H1 (cell line): ENCODE measurements at regions not wholly inside any gene's neighbourhood (a gene's known extent, or its start where the extent isn't known, plus 50 kb on each side); places are given as distances from the start of the nearest gene placed in this dataset.

ENCODE experiments used
- CTCF ChIA-PET: fragments of 300-600 bp; sonication (Branson Sonifier 250); formaldehyde crosslinking; loops from one replicate; lab custom pipeline; 2021; ENCODE audit not compliant: partially characterized antibody; lab: Charles Lee
- POLR2A ChIA-PET: fragments of 300-600 bp; sonication (Branson Sonifier 250); formaldehyde crosslinking; loops from one replicate; lab custom pipeline; 2021; ENCODE audit warnings: inconsistent platforms; ENCODE audit not compliant: partially characterized antibody; lab: Charles Lee
- DNase-seq, 2 experiments: peaks; one replicate each; pipeline versions ENCODE4 v3.0.0 to v3.0.0-alpha.2; 2010 to 2022; ENCODE audit warnings: low spot score in 2 of 2, low read depth in 1 of 2, mixed read lengths in 1 of 2
- FAIRE-seq: peaks from 2 replicates; lab custom pipeline; 2011; peaks lifted over from hg19 to GRCh38; lab: Jason Lieb, UNC
- H2AFZ ChIP-seq: 2 replicates; pipeline ENCODE4 v1.8.1; 2012; ENCODE audit warnings: low read length, inconsistent platforms
- H2AK5ac ChIP-seq: 2 replicates; pipeline ENCODE4 v1.6.1; 2013; ENCODE audit warnings: low read depth, low read length
- H2BK120ac ChIP-seq: replicated peaks from 2 replicates; pipeline ENCODE3; 2013; ENCODE audit warnings: low read depth, low read length, inconsistent platforms
- H2BK12ac ChIP-seq: 2 replicates; pipeline ENCODE4 v1.6.1; 2013; ENCODE audit warnings: low read depth, low read length
- H2BK15ac ChIP-seq: 2 replicates; pipeline ENCODE4 v1.6.1; 2013; ENCODE audit warnings: low read length
- H2BK20ac ChIP-seq: 2 replicates; pipeline ENCODE4 v1.6.1; 2013; ENCODE audit warnings: low read length
- H2BK5ac ChIP-seq: 2 replicates; pipeline ENCODE4 v1.6.1; 2013; ENCODE audit warnings: low read depth, low read length
- H3K14ac ChIP-seq: 2 replicates; pipeline ENCODE4 v1.6.1; 2013; ENCODE audit warnings: inconsistent platforms; ENCODE audit not compliant: insufficient read length
- H3K18ac ChIP-seq: 2 replicates; pipeline ENCODE4 v1.6.1; 2013; ENCODE audit warnings: low read length; ENCODE audit errors: extremely low read depth
- H3K23ac ChIP-seq: 2 replicates; pipeline ENCODE4 v1.6.1; 2013; ENCODE audit warnings: inconsistent platforms; ENCODE audit not compliant: insufficient read length
- H3K23me2 ChIP-seq: 2 replicates; pipeline ENCODE4 v1.6.1; 2013; ENCODE audit warnings: low read depth, low read length
- H3K27ac ChIP-seq: 2 replicates; pipeline ENCODE4 v1.6.1; 2011; ENCODE audit warnings: low read depth, low read length, inconsistent platforms
- H3K27me3 ChIP-seq, 4 experiments: replicated peaks in 1 of 4; 1 replicate in 1 of 4; 2 replicates in 3 of 4; pipeline versions ENCODE4 v1.6.1 to v1.8.1; 2011 to 2013; ENCODE audit warnings: low read length in 3 of 4, mild to moderate bottlenecking in 3 of 4, inconsistent platforms in 2 of 4, mixed read lengths in 2 of 4, moderate library complexity in 1 of 4; ENCODE audit not compliant: control insufficient read depth in 3 of 4, insufficient read depth in 3 of 4; ENCODE audit errors: extremely low read depth in 1 of 4
- H3K36me3 ChIP-seq, 4 experiments: 2 replicates each; pipeline versions ENCODE4 v1.6.1 to v1.8.1; 2011 to 2013; ENCODE audit warnings: mild to moderate bottlenecking in 4 of 4, low read length in 3 of 4, moderate library complexity in 2 of 4, control low read depth in 1 of 4, inconsistent platforms in 1 of 4; ENCODE audit not compliant: insufficient read depth in 4 of 4, control insufficient read depth in 2 of 4
- H3K4ac ChIP-seq: replicated peaks from 2 replicates; pipeline ENCODE3; 2013; ENCODE audit warnings: low read length, low read depth, mixed read lengths, inconsistent platforms; ENCODE audit not compliant: insufficient read length
- H3K4me1 ChIP-seq, 4 experiments: replicated peaks in 1 of 4; 1 replicate in 1 of 4; 2 replicates in 3 of 4; pipeline versions ENCODE4 v1.6.1 to v1.8.1; 2011 to 2013; ENCODE audit warnings: low read length in 3 of 4, inconsistent platforms in 2 of 4, mixed read lengths in 1 of 4; ENCODE audit not compliant: insufficient read depth in 4 of 4, control insufficient read depth in 3 of 4
- H3K4me2 ChIP-seq, 2 experiments: 2 replicates each; pipeline versions ENCODE4 v1.6.1 to v1.8.1; 2011 to 2013; ENCODE audit warnings: low read depth in 2 of 2, low read length in 2 of 2, control low read depth in 1 of 2, inconsistent platforms in 1 of 2, mild to moderate bottlenecking in 1 of 2; ENCODE audit not compliant: insufficient read depth in 1 of 2
- H3K4me3 ChIP-seq, 4 experiments: fragments of 200-600, 300-600 bp in 1 of 4; sonication (generic), shearing (Covaris generic), sonication (Bioruptor Twin) in 1 of 4; 2 replicates each; pipeline versions ENCODE4 v1.5.1 to v1.8.1; 2011 to 2016; ENCODE audit warnings: low read length in 4 of 4, low read depth in 3 of 4, control low read depth in 2 of 4, inconsistent platforms in 2 of 4, mild to moderate bottlenecking in 2 of 4, mixed read lengths in 1 of 4, moderate library complexity in 1 of 4; ENCODE audit not compliant: insufficient read depth in 2 of 4; ENCODE audit errors: extremely low read depth in 1 of 4
- H3K56ac ChIP-seq: replicated peaks from 2 replicates; pipeline ENCODE3; 2013; ENCODE audit warnings: low read depth, mild to moderate bottlenecking, mixed read lengths, low read length, inconsistent platforms; ENCODE audit not compliant: insufficient read length
- H3K79me1 ChIP-seq: 2 replicates; pipeline ENCODE4 v1.6.1; 2013; ENCODE audit warnings: low read depth, low read length, control low read depth
- H3K79me2 ChIP-seq, 2 experiments: 2 replicates each; pipeline versions ENCODE4 v1.6.1 to v1.8.1; 2012 to 2013; ENCODE audit warnings: low read length in 2 of 2, mild to moderate bottlenecking in 2 of 2, inconsistent platforms in 1 of 2; ENCODE audit not compliant: insufficient read depth in 2 of 2, control insufficient read depth in 1 of 2
- H3K9ac ChIP-seq, 4 experiments: replicated peaks in 1 of 4; 1 replicate in 1 of 4; 2 replicates in 3 of 4; pipeline versions ENCODE4 v1.6.1 to v1.8.1; 2011 to 2013; ENCODE audit warnings: low read depth in 3 of 4, low read length in 3 of 4, control low read depth in 2 of 4, mild to moderate bottlenecking in 2 of 4, moderate library complexity in 2 of 4, inconsistent platforms in 1 of 4; ENCODE audit errors: extremely low read depth in 1 of 4
- H3K9me3 ChIP-seq, 2 experiments: 2 replicates each; pipeline versions ENCODE4 v1.6.1 to v1.8.1; 2012 to 2013; ENCODE audit warnings: mild to moderate bottlenecking in 2 of 2, moderate library complexity in 2 of 2, control low read depth in 1 of 2, inconsistent platforms in 1 of 2, low read depth in 1 of 2, low read length in 1 of 2, mixed read lengths in 1 of 2; ENCODE audit not compliant: insufficient read depth in 2 of 2
- H4K20me1 ChIP-seq, 2 experiments: replicated peaks in 1 of 2; 2 replicates each; pipeline versions ENCODE3 to v1.8.1; 2011 to 2013; ENCODE audit warnings: inconsistent platforms in 2 of 2, low read length in 2 of 2, mild to moderate bottlenecking in 1 of 2; ENCODE audit not compliant: insufficient read depth in 2 of 2, control insufficient read depth in 1 of 2
- H4K5ac ChIP-seq: 2 replicates; pipeline ENCODE4 v1.6.1; 2013; ENCODE audit warnings: low read length, low read depth, mixed read lengths, inconsistent platforms; ENCODE audit not compliant: insufficient read length
- H4K8ac ChIP-seq: 2 replicates; pipeline ENCODE4 v1.8.0; 2013; ENCODE audit warnings: mild to moderate bottlenecking, moderate library complexity, low read length, inconsistent platforms; ENCODE audit not compliant: insufficient read depth; ENCODE audit errors: extremely low read depth
- H4K91ac ChIP-seq: replicated peaks from 2 replicates; pipeline ENCODE3; 2013; ENCODE audit warnings: low read length, mixed read lengths, inconsistent platforms; ENCODE audit not compliant: insufficient read length
- NRF1 ChIP-seq: IDR thresholded peaks from 2 replicates; pipeline ENCODE4 v1.6.1; 2011; ENCODE audit warnings: mild to moderate bottlenecking, low read depth, low read length, improper control_type of control experiment
- WGBS, 2 experiments: shearing (Covaris generic) in 1 of 2; methylation state at CpG; one replicate each; pipeline versions ENCODE4 v1.1.6 to v1.1.7; 2013 to 2015; ENCODE audit warnings: low lambda C conversion rate in 2 of 2, mixed read lengths in 2 of 2, inconsistent platforms in 1 of 2, low coverage in 1 of 2, missing lambda C conversion rate in 1 of 2; ENCODE audit not compliant: insufficient replicate concordance in 2 of 2, insufficient coverage in 1 of 2, insufficient read length in 1 of 2; ENCODE audit errors: extremely low coverage in 1 of 2, missing lambda C conversion rate in 1 of 2; 5-methylcytosine and 5-hydroxymethylcytosine counted together

DNA sequence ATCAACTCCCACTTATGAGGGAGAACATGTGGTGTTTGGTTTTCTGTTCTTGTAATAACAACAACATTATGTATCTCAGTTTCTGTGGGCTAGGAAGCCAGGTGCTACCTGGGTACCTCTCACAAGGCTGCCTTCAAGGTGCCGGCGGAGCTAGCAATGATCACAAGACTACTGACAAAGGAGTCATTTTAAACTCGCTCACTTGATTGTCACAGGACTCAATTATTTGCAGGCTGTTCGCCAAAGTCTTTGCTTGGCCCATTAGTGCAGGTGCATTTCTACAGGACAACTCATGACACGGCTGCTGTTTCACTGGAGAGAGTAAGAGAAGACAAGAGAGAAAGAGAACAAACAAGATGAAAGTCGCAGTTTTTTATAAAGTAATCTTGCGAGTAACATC is 1237.4 kb upstream of the TMPRSS15 start:
- POLR2A ChIA-PET = no interaction called here
- Histone ChIP-seq H4K8ac (no peak overlapping the region), H2BK120ac (no peak overlapping the region)

More for the DNA sequence above, 1237.4 kb upstream of the TMPRSS15 start:
- Histone ChIP-seq H2AFZ (no peak overlapping the region), H3K4me1 (no peaks in the 10 kb centered on the region), H3K4me3 (no peak overlapping the region), H3K23me2 (no peaks in the 10 kb centered on the region), H3K79me2 (no peaks in the 10 kb centered on the region), H2BK12ac (no peak overlapping the region), H3K18ac (no peak overlapping the region), H3K9me3 (no peaks in the 10 kb centered on the region), H3K56ac (no peak overlapping the region), H3K79me1 (no peaks in the 10 kb centered on the region), H3K4me2 (no peak overlapping the region), H3K9ac (no peak overlapping the region), H2BK20ac (no peak overlapping the region), H3K23ac (no peak overlapping the region), H3K27ac (no peak overlapping the region), H2BK5ac (no peak overlapping the region), H3K36me3 (no peaks in the 10 kb centered on the region), H4K20me1 (no peaks in the 10 kb centered on the region), H3K14ac (no peak overlapping the region), H3K4ac (no peak overlapping the region), H3K27me3 (no peaks in the 10 kb centered on the region), H2AK5ac (no peak overlapping the region), H2BK15ac (no peak overlapping the region), H4K5ac (no peak overlapping the region), H4K91ac (no peak overlapping the region)
- no peak for DNase-seq
- CTCF ChIA-PET = no interaction called here
- no peak for FAIRE-seq
- TF ChIP-seq NRF1 = no peak
- WGBS, 2 experiments = 91% methylated on average over 7 of the region's 7 CpGs; no CpG with 5 or more reads in 1 of the 2 experiments
